Activated B cell treated with CpG ODN at 0.5 μM for 24 hours (primary cell): ENCODE measurements at regions not wholly inside any gene's neighbourhood (a gene's known extent, or its start where the extent isn't known, plus 50 kb on each side); places are given as distances from the start of the nearest gene placed in this dataset.
"Not testable (repeated sequence)": the region's sequence is repeated elsewhere in the genome, so short reads cannot be mapped to it uniquely, and the experiment has no call there.

Source experiments
- ATAC-seq: fragments of 200-7000 bp; cut with Tn5 transposase; one replicate; pipeline ENCODE4 v1.10.0; 2021; ENCODE audit warnings: low read depth, mild to moderate bottlenecking, moderate library complexity
- CTCF ChIA-PET: fragments of 350-600 bp; sonication (Branson Sonifier 250); formaldehyde crosslinking; loops from one replicate; lab custom pipeline; 2021; ENCODE audit warnings: antibody characterized with exemption; lab: Charles Lee
- POLR2A ChIA-PET: fragments of 350-600 bp; sonication (Branson Sonifier 250); formaldehyde crosslinking; loops from one replicate; lab custom pipeline; 2021; ENCODE audit warnings: antibody characterized with exemption; lab: Charles Lee
- DNase-seq: peaks from one replicate; pipeline ENCODE4 v3.0.0; 2022
- H3K27ac Mint-ChIP-seq: one replicate; pipeline ENCODE4 v1.8.0; 2020; ENCODE audit warnings: mixed read lengths
- H3K27me3 Mint-ChIP-seq: one replicate; pipeline ENCODE4 v1.8.0; 2021; ENCODE audit warnings: mixed read lengths
- H3K36me3 Mint-ChIP-seq: one replicate; pipeline ENCODE4 v1.8.0; 2021; ENCODE audit warnings: low read depth, mixed read lengths
- H3K4me1 Mint-ChIP-seq: one replicate; pipeline ENCODE4 v1.8.0; 2021; ENCODE audit warnings: mixed read lengths
- H3K4me3 Mint-ChIP-seq: one replicate; pipeline ENCODE4 v1.8.0; 2020; ENCODE audit warnings: mild to moderate bottlenecking, mixed read lengths
- H3K9me3 Mint-ChIP-seq: one replicate; pipeline ENCODE4 v1.8.0; 2020; ENCODE audit warnings: mixed read lengths
- intact Hi-C: fragments of 100-400 bp; cut with micrococcal nuclease; formaldehyde crosslinking; loops from one replicate; pipeline ENCODE4 v1.15.1; 2024
- TF ChIP-seq, protein P1 (sequence below): fragments of 200-600 bp; IDR thresholded peaks from one replicate; pipeline ENCODE4 v1.8.0; 2022; ENCODE audit warnings: antibody characterized with exemption, mild to moderate bottlenecking

DNA sequence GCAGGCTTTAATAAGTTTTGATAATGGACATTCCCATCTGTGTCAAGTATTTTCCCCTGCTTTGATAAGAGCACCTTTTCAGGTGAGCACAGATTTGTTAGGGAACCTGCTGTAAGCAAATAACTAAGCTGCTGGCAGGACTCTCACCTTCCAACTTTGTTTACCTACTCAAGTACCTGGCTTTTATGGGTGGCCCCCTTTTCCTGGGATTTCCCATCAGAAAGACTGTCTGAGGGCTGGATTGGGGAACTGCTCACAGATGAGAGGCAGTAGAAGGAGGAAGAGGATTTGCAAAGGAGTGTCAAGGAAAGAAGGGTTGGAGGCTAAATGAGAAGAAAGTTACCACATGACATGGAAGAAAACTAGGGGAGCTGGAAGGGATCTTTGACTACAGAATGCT is 210.1 kb upstream of the RIMS1 start:
- intact Hi-C loops = no loop called here
- Mint-ChIP-seq H3K27ac (no peak overlapping the region), H3K4me3 (no peak overlapping the region), H3K27me3 (no peaks in the 10 kb centered on the region), H3K36me3 (no peaks in the 10 kb centered on the region), H3K9me3 (no peaks in the 10 kb centered on the region), H3K4me1 (no peaks in the 10 kb centered on the region)
- DNase-seq = no peak
- ATAC-seq = no peak
- TF ChIP-seq, protein P1, sequence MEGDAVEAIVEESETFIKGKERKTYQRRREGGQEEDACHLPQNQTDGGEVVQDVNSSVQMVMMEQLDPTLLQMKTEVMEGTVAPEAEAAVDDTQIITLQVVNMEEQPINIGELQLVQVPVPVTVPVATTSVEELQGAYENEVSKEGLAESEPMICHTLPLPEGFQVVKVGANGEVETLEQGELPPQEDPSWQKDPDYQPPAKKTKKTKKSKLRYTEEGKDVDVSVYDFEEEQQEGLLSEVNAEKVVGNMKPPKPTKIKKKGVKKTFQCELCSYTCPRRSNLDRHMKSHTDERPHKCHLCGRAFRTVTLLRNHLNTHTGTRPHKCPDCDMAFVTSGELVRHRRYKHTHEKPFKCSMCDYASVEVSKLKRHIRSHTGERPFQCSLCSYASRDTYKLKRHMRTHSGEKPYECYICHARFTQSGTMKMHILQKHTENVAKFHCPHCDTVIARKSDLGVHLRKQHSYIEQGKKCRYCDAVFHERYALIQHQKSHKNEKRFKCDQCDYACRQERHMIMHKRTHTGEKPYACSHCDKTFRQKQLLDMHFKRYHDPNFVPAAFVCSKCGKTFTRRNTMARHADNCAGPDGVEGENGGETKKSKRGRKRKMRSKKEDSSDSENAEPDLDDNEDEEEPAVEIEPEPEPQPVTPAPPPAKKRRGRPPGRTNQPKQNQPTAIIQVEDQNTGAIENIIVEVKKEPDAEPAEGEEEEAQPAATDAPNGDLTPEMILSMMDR = no peak
- CTCF ChIA-PET = no interaction called here
- POLR2A ChIA-PET = no interaction called here

DNA sequence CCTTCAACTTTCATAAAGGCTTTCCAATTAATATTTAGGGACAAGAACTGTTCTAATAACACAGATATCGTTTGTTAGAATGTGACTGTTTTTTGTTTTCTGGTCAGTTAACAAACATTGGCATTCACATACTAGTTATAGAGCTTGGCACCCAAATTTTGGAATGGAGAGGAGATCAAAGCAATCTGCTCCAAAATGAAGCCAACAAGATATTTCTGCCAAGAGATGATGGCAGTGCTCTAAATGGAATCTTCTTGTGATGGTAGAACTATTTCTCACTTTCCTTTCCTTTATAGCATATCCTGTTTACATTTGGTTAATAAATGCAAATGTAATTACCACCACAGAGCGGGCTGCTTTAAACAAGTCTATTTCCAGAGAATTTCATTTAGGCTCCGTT is 208.3 kb upstream of the RIMS1 start:
- H3K27ac Mint-ChIP-seq = no peak overlapping the region
- no peaks in the 10 kb centered on the region for H3K36me3 Mint-ChIP-seq
- DNase-seq (no peak), ATAC-seq (no peak)
- POLR2A ChIA-PET = no interaction called here
- H3K4me3 Mint-ChIP-seq = no peak overlapping the region
- TF ChIP-seq, protein P1 = no peak
- H3K9me3 Mint-ChIP-seq = no peaks in the 10 kb centered on the region
- H3K4me1 Mint-ChIP-seq = no peaks in the 10 kb centered on the region
- CTCF ChIA-PET = no interaction called here
- H3K27me3 Mint-ChIP-seq = no peaks in the 10 kb centered on the region
- intact Hi-C loops = no loop called here

DNA sequence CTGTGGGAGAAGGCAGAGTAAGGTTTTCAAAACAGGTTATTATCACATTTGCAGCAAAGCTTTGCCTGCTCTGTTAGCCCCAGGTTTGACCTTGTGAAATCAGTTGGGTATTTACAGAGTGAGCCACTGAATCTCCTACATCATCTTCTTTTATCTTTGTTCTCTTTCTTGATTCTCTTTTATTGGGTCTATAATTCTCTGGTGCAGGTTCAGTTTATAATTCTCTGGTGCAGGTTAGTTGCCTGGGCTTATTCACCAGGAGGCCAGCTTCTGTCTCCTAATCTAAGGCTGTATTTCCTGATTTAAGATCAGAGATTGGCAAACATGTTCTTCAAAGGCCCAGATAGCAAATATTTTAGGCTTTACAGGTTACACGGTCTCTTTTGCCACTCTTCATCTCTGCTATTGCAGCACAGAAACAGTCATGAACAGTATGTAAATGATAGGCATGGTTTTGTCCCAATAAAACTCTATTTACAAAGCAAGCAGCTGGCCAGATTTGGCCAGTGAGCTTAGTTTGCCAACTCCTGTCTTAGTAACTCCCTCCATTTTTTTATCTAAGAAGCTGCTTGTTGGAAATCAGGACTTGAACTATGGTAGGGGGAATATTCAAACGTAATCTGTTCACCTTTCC is 205.0 kb upstream of the RIMS1 start:
- Mint-ChIP-seq H3K9me3 (no peaks in the 10 kb centered on the region), H3K4me3 (no peak overlapping the region), H3K27me3 (no peaks in the 10 kb centered on the region), H3K27ac (no peak overlapping the region), H3K4me1 (no peaks in the 10 kb centered on the region), H3K36me3 (no peaks in the 10 kb centered on the region)
- TF ChIP-seq, protein P1 = no peak
- ATAC-seq (no peak), DNase-seq (no peak)
- ChIA-PET CTCF (no interaction called here), POLR2A (no interaction called here)
- intact Hi-C loops = no loop called here

DNA sequence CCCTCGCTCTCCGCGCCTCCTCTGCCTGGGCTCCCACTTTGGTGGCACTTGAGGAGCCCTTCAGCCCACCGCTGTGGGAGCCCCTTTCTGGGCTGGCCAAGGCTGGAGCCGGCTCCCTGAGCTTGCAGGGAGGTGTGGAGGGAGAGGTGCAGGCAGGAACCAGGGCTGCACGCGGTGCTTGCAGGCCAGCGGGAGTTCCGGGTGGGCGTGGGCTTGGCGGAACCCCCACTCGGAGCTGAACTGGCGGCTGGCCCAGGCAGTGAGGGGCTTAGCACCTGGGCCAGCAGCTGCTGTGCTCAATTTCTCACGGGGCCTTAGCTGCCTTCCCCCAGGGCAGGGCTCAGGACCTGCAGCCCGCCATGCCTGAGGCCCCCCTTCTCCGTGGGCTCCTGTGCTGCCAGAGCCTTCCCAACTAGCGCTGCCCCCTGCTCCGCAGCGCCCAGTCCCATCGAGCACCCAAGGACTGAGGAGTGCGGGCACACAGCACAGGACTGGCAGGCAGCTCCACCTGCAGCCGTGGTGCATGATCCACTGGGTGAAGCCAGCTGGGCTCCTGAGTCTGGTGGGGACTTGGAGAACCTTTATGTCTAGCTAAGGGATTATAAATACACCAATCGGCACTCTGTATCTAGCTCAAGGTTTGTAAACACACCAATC is 200.2 kb upstream of the RIMS1 start:
- ATAC-seq = not testable (repeated sequence)

DNA sequence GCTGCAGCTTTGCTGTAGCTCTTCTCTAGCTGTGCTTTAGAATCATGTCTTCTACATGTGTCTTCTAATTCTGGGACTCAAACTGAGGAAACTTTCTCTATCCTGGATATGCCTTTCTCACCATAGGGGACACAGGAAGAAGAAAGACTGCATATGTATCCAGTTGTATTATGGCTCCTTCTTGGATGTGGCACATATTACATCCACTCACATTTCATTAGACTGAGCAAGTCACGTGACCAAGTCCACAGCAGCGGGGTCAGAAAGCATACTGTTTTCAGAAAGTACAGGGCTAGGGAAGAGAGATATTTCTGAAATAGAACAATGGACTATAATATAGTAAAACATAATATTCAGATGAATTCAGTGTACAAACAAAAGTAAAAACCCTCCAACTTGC is 187.6 kb upstream of the RIMS1 start:
- TF ChIP-seq, protein P1 = no peak
- ATAC-seq = no peak
- CTCF ChIA-PET = no interaction called here
- H3K9me3 Mint-ChIP-seq = peaks cover 8% of the 10 kb centered on the region
- peaks cover 2% of the 10 kb centered on the region for H3K27me3 Mint-ChIP-seq
- H3K36me3 Mint-ChIP-seq = no peaks in the 10 kb centered on the region
- H3K4me3 Mint-ChIP-seq = no peak overlapping the region
- no peaks in the 10 kb centered on the region for H3K4me1 Mint-ChIP-seq
- intact Hi-C loops = no loop called here
- no peak for DNase-seq
- POLR2A ChIA-PET = no interaction called here
- no peak overlapping the region for H3K27ac Mint-ChIP-seq

More for the DNA sequence above, 200.2 kb upstream of the RIMS1 start:
- H3K4me1 Mint-ChIP-seq, H3K27me3 Mint-ChIP-seq, intact Hi-C loops, H3K36me3 Mint-ChIP-seq, H3K4me3 Mint-ChIP-seq, H3K9me3 Mint-ChIP-seq, H3K27ac Mint-ChIP-seq, POLR2A ChIA-PET, DNase-seq, CTCF ChIA-PET: not testable (repeated sequence)
